CD14-positive monocyte (primary cell): ENCODE measurements at regions not wholly inside any gene's neighbourhood (a gene's known extent, or its start where the extent isn't known, plus 50 kb on each side); places are given as distances from the start of the nearest gene placed in this dataset.
"Not testable (repeated sequence)": the region's sequence is repeated elsewhere in the genome, so short reads cannot be mapped to it uniquely, and the experiment has no call there.

ENCODE experiments used
- DNase-seq, 3 donors: peaks; one replicate each; pipeline ENCODE4 v3.0.0-alpha.2; 2011 to 2022
- H2AFZ ChIP-seq: 2 replicates; pipeline ENCODE4 v1.6.0; 2012; ENCODE audit warnings: mild to moderate bottlenecking, low read depth, low read length, inconsistent platforms; ENCODE audit not compliant: insufficient read depth, poor library complexity, severe bottlenecking
- H3K27ac ChIP-seq, 2 donors: 1 replicate in 1 of 2; 2 replicates in 1 of 2; pipeline ENCODE4 v1.5.1; 2012 to 2013; ENCODE audit warnings: low read length in 2 of 2, control low read depth in 1 of 2, inconsistent platforms in 1 of 2, low read depth in 1 of 2, mild to moderate bottlenecking in 1 of 2
- H3K27me3 ChIP-seq, 2 donors: one replicate each; pipeline versions ENCODE4 v1.6.0 to v1.6.1; 2011 to 2013; ENCODE audit warnings: low read length in 2 of 2; ENCODE audit not compliant: control insufficient read depth in 2 of 2, insufficient read depth in 2 of 2
- H3K36me3 ChIP-seq, 2 donors: replicated peaks in 1 of 2; 1 replicate in 1 of 2; 2 replicates in 1 of 2; pipeline versions ENCODE4 v1.5.1 to v1.6.1; 2012 to 2013; ENCODE audit warnings: low read length in 2 of 2, control low read depth in 1 of 2, inconsistent platforms in 1 of 2, mild to moderate bottlenecking in 1 of 2; ENCODE audit not compliant: insufficient read depth in 2 of 2, control insufficient read depth in 1 of 2
- H3K4me1 ChIP-seq, 2 donors: 1 replicate in 1 of 2; 2 replicates in 1 of 2; pipeline versions ENCODE4 v1.5.1 to v1.6.1; 2012 to 2013; ENCODE audit warnings: low read length in 2 of 2, control low read depth in 1 of 2, inconsistent platforms in 1 of 2, mild to moderate bottlenecking in 1 of 2, moderate library complexity in 1 of 2; ENCODE audit not compliant: insufficient read depth in 2 of 2, control insufficient read depth in 1 of 2
- H3K4me2 ChIP-seq: replicated peaks from 2 replicates; pipeline ENCODE3; 2012; ENCODE audit warnings: low read length, moderate library complexity, mild to moderate bottlenecking; ENCODE audit not compliant: poor library complexity, severe bottlenecking; ENCODE audit errors: extremely low read depth
- H3K4me3 ChIP-seq, 3 experiments: fragments of 200-600 bp in 1 of 3; sonication (generic) in 1 of 3; replicated peaks in 1 of 3; 1 replicate in 2 of 3; 2 replicates in 1 of 3; pipeline ENCODE4 v1.5.1; 2011 to 2013; ENCODE audit warnings: low read length in 3 of 3, mild to moderate bottlenecking in 3 of 3, control low read depth in 2 of 3, low read depth in 2 of 3, inconsistent platforms in 1 of 3, moderate library complexity in 1 of 3
- H3K79me2 ChIP-seq: 2 replicates; pipeline ENCODE4 v1.6.0; 2012; ENCODE audit warnings: mild to moderate bottlenecking, control low read depth, inconsistent platforms, low read length, moderate library complexity; ENCODE audit not compliant: insufficient read depth
- H3K9ac ChIP-seq: 2 replicates; pipeline ENCODE4 v1.6.0; 2017; ENCODE audit warnings: low read length, mild to moderate bottlenecking; ENCODE audit not compliant: insufficient read depth, poor library complexity, severe bottlenecking
- H3K9me3 ChIP-seq, 2 donors: replicated peaks in 1 of 2; 1 replicate in 1 of 2; 2 replicates in 1 of 2; pipeline versions ENCODE4 v1.5.1 to v1.6.1; 2012 to 2013; ENCODE audit warnings: low read length in 2 of 2, control low read depth in 1 of 2; ENCODE audit not compliant: control insufficient read depth in 1 of 2, insufficient read depth in 1 of 2
- H4K20me1 ChIP-seq: 2 replicates; pipeline ENCODE4 v1.6.0; 2012; ENCODE audit warnings: mild to moderate bottlenecking, low read length, control low read depth, moderate library complexity; ENCODE audit not compliant: insufficient read depth
- H3K27ac Mint-ChIP-seq, 7 donors: one replicate each; pipeline ENCODE4 v1.8.0; 2020; ENCODE audit warnings: mild to moderate bottlenecking in 7 of 7, mixed read lengths in 7 of 7, moderate library complexity in 6 of 7, inconsistent platforms in 2 of 7
- H3K27me3 Mint-ChIP-seq, 3 donors: one replicate each; pipeline ENCODE4 v1.8.0; 2021 to 2022; ENCODE audit warnings: low read depth in 3 of 3, mild to moderate bottlenecking in 3 of 3, mixed read lengths in 3 of 3, moderate library complexity in 3 of 3, inconsistent platforms in 1 of 3
- H3K36me3 Mint-ChIP-seq, 2 donors: one replicate each; pipeline ENCODE4 v1.8.0; 2020; ENCODE audit warnings: mixed read lengths in 2 of 2, inconsistent platforms in 1 of 2, mild to moderate bottlenecking in 1 of 2
- H3K4me1 Mint-ChIP-seq: one replicate; pipeline ENCODE4 v1.8.0; 2020; ENCODE audit warnings: mild to moderate bottlenecking, mixed read lengths
- H3K4me3 Mint-ChIP-seq, 2 donors: one replicate each; pipeline ENCODE4 v1.8.0; 2020; ENCODE audit warnings: mild to moderate bottlenecking in 2 of 2, mixed read lengths in 2 of 2, moderate library complexity in 1 of 2
- H3K9me3 Mint-ChIP-seq, 7 donors: one replicate each; pipeline ENCODE4 v1.8.0; 2020 to 2022; ENCODE audit warnings: mixed read lengths in 7 of 7, mild to moderate bottlenecking in 6 of 7, moderate library complexity in 6 of 7, inconsistent platforms in 2 of 7
- WGBS: methylation state at CpG from one replicate; pipeline ENCODE4 v1.1.5; 2013; ENCODE audit warnings: missing lambda C conversion rate; ENCODE audit not compliant: insufficient coverage; 5-methylcytosine and 5-hydroxymethylcytosine counted together
- intact Hi-C, 2 donors: fragments of 100-400 bp; cut with micrococcal nuclease; formaldehyde crosslinking; loops; one replicate each; pipeline versions ENCODE4 v1.15.0 to v1.15.1; 2023
- TF ChIP-seq, protein P1 (sequence below): fragments of 200-600 bp; IDR thresholded peaks from one replicate; pipeline ENCODE4 v1.8.0; 2022; ENCODE audit warnings: antibody characterized with exemption, mild to moderate bottlenecking

DNA sequence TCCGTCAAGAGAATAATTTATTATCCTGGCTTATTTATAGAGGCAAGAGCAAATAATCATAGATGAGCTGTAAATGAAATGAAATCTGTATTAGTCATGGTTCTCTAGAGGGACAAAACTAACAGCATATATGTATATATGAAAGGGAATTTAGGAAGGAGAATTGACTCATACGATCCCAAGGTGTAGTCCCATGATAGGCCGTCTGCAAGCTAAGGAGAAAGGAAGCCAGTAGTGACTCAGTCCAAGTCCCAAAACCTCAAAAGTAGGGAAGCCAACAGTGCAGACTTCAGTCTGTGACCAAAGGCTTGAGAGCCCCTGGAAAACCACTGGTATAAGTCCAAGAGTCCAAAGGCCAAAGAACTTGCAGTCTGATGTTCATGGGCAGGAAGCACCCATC lies 515.9 kb upstream of the CYLC2 start:
- H3K9ac ChIP-seq, result no peak overlapping the region
- H3K36me3 ChIP-seq, result no peaks in the 10 kb centered on the region
- no peak overlapping the region for H3K27ac ChIP-seq
- H3K36me3 Mint-ChIP-seq, result no peaks in the 10 kb centered on the region
- no peak overlapping the region for H3K4me3 ChIP-seq
- H3K4me3 Mint-ChIP-seq, result no peak overlapping the region
- no peak overlapping the region for H3K27ac Mint-ChIP-seq
- H3K4me1 ChIP-seq, result no peaks in the 10 kb centered on the region
- DNase-seq, result no peak
- intact Hi-C loops, result no loop called here
- TF ChIP-seq, protein P1, sequence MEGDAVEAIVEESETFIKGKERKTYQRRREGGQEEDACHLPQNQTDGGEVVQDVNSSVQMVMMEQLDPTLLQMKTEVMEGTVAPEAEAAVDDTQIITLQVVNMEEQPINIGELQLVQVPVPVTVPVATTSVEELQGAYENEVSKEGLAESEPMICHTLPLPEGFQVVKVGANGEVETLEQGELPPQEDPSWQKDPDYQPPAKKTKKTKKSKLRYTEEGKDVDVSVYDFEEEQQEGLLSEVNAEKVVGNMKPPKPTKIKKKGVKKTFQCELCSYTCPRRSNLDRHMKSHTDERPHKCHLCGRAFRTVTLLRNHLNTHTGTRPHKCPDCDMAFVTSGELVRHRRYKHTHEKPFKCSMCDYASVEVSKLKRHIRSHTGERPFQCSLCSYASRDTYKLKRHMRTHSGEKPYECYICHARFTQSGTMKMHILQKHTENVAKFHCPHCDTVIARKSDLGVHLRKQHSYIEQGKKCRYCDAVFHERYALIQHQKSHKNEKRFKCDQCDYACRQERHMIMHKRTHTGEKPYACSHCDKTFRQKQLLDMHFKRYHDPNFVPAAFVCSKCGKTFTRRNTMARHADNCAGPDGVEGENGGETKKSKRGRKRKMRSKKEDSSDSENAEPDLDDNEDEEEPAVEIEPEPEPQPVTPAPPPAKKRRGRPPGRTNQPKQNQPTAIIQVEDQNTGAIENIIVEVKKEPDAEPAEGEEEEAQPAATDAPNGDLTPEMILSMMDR, result no peak
- no peaks in the 10 kb centered on the region for H3K79me2 ChIP-seq
- no peaks in the 10 kb centered on the region for H3K9me3 ChIP-seq
- H4K20me1 ChIP-seq, result no peaks in the 10 kb centered on the region
- H3K27me3 ChIP-seq, result no peaks in the 10 kb centered on the region
- no peaks in the 10 kb centered on the region for H3K4me1 Mint-ChIP-seq
- WGBS, result 86% methylated on average over 1 of the region's 3 CpGs
- no peaks in the 10 kb centered on the region for H3K27me3 Mint-ChIP-seq
- no peak overlapping the region for H3K4me2 ChIP-seq
- no peak overlapping the region for H2AFZ ChIP-seq
- H3K9me3 Mint-ChIP-seq, result peaks cover 0 to 12% (median 0%) of the 10 kb centered on the region in 7 donors

- Histone ChIP-seq H2AFZ (no peak overlapping the region), H3K27me3 (no peaks in the 10 kb centered on the region), H3K9ac (no peak overlapping the region), H3K4me2 (no peak overlapping the region), H3K4me1 (no peaks in the 10 kb centered on the region), H3K9me3 (peaks cover 0 to 6% of the 10 kb centered on the region in 2 donors), H3K27ac (no peak overlapping the region), H3K79me2 (no peaks in the 10 kb centered on the region), H3K4me3 (no peak overlapping the region), H3K36me3 (no peaks in the 10 kb centered on the region), H4K20me1 (no peaks in the 10 kb centered on the region)
- Mint-ChIP-seq H3K9me3 (peaks cover 0 to 6% (median 2%) of the 10 kb centered on the region in 7 donors), H3K27ac (no peak overlapping the region), H3K27me3 (no peaks in the 10 kb centered on the region), H3K4me3 (no peak overlapping the region), H3K4me1 (no peaks in the 10 kb centered on the region), H3K36me3 (no peaks in the 10 kb centered on the region)
- WGBS, result 83% methylated on average over 1 of the region's 2 CpGs
- intact Hi-C loops, result no loop called here
- DNase-seq, result no peak
- TF ChIP-seq, protein P1, result no peak
Measured at GRCh38 chr9:102474357-102474756, 520.8 kb upstream of the CYLC2 start.

GRCh38 chr9:102469430-102469829 lies 525.7 kb upstream of the CYLC2 start:
- H3K27ac ChIP-seq, H3K4me2 ChIP-seq, H3K9ac ChIP-seq, H3K4me1 ChIP-seq, H3K27ac Mint-ChIP-seq, H3K36me3 ChIP-seq, intact Hi-C loops, H3K9me3 ChIP-seq, H3K36me3 Mint-ChIP-seq, H3K4me1 Mint-ChIP-seq, H3K4me3 ChIP-seq, H2AFZ ChIP-seq, H4K20me1 ChIP-seq, H3K27me3 ChIP-seq, H3K79me2 ChIP-seq, DNase-seq, H3K27me3 Mint-ChIP-seq, H3K4me3 Mint-ChIP-seq, H3K9me3 Mint-ChIP-seq: not testable (repeated sequence)
- no CpG with 5 or more reads among the region's 7 CpGs for WGBS
